Left lung (tissue), 4 donors: ENCODE measurements at regions not wholly inside any gene's neighbourhood (a gene's known extent, or its start where the extent isn't known, plus 50 kb on each side); places are given as distances from the start of the nearest gene placed in this dataset.
A peak's percentile ranks its signal among the peaks of the same experiment; 100 is the strongest.

Source experiments
- ATAC-seq: fragments of 200-7000 bp; cut with Tn5 transposase; one replicate; pipeline ENCODE4 v1.9.1; 2020; ENCODE audit warnings: moderate library complexity
- DNase-seq, 4 donors: peaks; one replicate each; pipeline ENCODE4 v3.0.0-alpha.2; 2013 to 2020
- H3K27ac ChIP-seq, 2 donors: fragments of 200-600 bp; sonication (generic) in 1 of 2; one replicate each; pipeline versions ENCODE4 v1.5.0 to v1.8.0; 2020 to 2021
- H3K27me3 ChIP-seq, 2 donors: fragments of 200-600 bp; sonication (generic) in 1 of 2; one replicate each; pipeline versions ENCODE4 v1.5.0 to v1.8.0; 2020 to 2021
- H3K36me3 ChIP-seq, 2 donors: fragments of 200-600 bp; sonication (generic) in 1 of 2; one replicate each; pipeline versions ENCODE4 v1.5.0 to v1.8.0; 2020 to 2021
- H3K4me1 ChIP-seq, 2 donors: fragments of 200-600 bp; one replicate each; pipeline ENCODE4 v1.8.0; 2021
- H3K4me3 ChIP-seq, 2 donors: fragments of 200-600 bp; sonication (generic) in 1 of 2; one replicate each; pipeline versions ENCODE4 v1.5.0 to v1.8.0; 2020 to 2021; ENCODE audit warnings: mild to moderate bottlenecking in 1 of 2
- H3K9me3 ChIP-seq, 2 donors: fragments of 200-600 bp; sonication (generic) in 1 of 2; one replicate each; pipeline versions ENCODE4 v1.5.0 to v1.8.0; 2020 to 2021
- intact Hi-C, 2 donors: fragments of 100-400 bp; cut with DNase I; formaldehyde crosslinking; loops; one replicate each; pipeline versions ENCODE4 v1.11.2 to v1.14.2; 2022
- TF ChIP-seq, protein P1 (sequence below), 2 donors: fragments of 200-600 bp; sonication (generic) in 1 of 2; IDR thresholded peaks; one replicate each; pipeline versions ENCODE4 v1.5.0 to v1.8.0; 2021; ENCODE audit warnings: antibody characterized with exemption in 2 of 2
- donor health status: DM: no; HTN: yes; CAD: no.
- donor health status: DM: no; HTN: no; CAD: no.

DNA sequence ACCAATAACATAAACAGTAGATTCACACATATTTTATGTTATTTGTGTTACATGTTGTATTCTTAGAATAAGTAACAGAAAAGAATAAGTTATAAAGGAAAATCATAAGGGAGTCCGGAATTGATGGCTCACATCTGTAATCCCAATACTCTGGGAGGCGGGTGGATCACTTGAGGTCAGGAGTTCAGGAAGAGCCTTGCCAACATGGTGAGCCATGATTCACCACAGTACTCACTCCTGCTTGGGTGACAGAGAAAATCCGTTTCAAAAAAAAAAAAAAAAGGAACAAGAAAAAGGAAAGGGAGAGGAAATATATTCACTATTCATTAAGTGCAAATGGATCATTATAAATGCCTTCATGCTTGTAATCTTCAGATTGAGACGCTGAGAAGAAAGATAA lies 533.3 kb upstream of the CDH9 start:
- no peaks in the 10 kb centered on the region for H3K27me3 ChIP-seq
- no peaks in the 10 kb centered on the region for H3K4me1 ChIP-seq
- H3K9me3 ChIP-seq, result peaks cover 0 to 2% of the 10 kb centered on the region in 2 donors
- ATAC-seq (no peak), DNase-seq (no peak)
- H3K36me3 ChIP-seq, result no peaks in the 10 kb centered on the region
- no peak overlapping the region for H3K4me3 ChIP-seq
- TF ChIP-seq, protein P1, sequence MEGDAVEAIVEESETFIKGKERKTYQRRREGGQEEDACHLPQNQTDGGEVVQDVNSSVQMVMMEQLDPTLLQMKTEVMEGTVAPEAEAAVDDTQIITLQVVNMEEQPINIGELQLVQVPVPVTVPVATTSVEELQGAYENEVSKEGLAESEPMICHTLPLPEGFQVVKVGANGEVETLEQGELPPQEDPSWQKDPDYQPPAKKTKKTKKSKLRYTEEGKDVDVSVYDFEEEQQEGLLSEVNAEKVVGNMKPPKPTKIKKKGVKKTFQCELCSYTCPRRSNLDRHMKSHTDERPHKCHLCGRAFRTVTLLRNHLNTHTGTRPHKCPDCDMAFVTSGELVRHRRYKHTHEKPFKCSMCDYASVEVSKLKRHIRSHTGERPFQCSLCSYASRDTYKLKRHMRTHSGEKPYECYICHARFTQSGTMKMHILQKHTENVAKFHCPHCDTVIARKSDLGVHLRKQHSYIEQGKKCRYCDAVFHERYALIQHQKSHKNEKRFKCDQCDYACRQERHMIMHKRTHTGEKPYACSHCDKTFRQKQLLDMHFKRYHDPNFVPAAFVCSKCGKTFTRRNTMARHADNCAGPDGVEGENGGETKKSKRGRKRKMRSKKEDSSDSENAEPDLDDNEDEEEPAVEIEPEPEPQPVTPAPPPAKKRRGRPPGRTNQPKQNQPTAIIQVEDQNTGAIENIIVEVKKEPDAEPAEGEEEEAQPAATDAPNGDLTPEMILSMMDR (IDR thresholded peaks at IDR 0.05), result no peak
- intact Hi-C loops, result no loop called here
- no peak overlapping the region for H3K27ac ChIP-seq

DNA sequence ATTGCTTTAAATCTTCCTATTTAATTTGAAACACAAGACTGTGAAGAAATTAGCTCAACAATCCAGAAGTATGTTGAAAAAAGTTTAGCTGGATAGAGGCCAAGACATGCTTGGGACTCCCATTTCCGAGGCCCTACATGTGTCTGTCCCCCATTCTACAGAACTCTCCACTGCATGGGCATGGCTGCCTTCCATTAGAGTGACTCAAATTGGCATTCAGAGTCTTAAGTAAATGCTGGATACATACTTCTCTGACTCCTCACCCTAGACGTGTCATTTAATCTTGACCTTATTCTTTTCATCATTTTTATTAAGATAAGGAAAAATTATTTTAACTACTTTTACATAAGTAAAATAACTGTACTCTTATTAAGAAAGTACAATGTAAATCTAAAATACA lies 530.4 kb upstream of the CDH9 start:
- Histone ChIP-seq H3K27ac (no peak overlapping the region), H3K4me1 (no peaks in the 10 kb centered on the region), H3K27me3 (no peaks in the 10 kb centered on the region), H3K36me3 (no peaks in the 10 kb centered on the region), H3K9me3 (peaks cover 0 to 2% of the 10 kb centered on the region in 2 donors), H3K4me3 (no peak overlapping the region)
- intact Hi-C loops, result no loop called here
- ATAC-seq, result no peak
- DNase-seq, result no peak
- TF ChIP-seq, protein P1 (IDR thresholded peaks at IDR 0.05), result no peak

DNA sequence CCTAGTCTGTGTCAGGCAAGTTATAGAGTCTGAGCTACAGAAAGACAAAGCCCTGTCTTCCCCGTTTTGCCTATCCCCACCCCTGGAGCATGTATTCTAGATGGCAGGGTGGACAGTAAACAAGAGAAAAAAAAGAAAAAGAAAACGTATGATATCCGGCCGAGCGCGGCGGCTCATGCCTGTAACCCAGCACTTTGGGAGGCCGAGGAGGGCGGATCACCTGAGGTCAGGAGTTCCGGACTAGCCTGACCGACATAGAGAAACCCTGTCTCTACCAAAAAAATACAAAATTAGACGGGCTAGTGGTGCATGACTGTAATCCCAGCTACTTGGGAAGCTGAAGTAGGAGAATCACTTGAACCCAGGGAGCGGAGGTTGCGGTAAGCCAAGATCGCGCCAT lies 523.0 kb upstream of the CDH9 start:
- intact Hi-C loops, result no loop called here
- peak in 1 of 4 donors; percentile 24 for DNase-seq
- TF ChIP-seq, protein P1 (IDR thresholded peaks at IDR 0.05), result no peak

DNA sequence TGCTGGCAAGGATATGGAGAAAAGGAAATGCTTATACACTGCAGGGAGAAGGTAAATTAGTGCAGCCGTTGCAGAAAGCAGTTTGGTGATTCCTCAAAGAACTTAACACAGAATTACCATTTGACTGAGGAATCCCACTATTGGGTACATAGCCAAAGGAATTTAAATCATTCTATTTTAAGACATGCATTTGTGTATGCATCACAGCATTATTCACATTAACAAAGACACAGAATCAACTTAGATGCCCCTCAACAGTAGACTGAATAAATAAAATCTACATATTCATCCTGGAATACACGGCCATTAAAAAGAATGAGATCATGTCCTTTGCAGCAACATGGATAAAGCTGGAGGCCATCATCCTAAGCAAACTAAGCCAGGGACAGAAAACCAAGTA lies 510.1 kb upstream of the CDH9 start:
- ATAC-seq (no peak), DNase-seq (no peak)
- Histone ChIP-seq H3K4me3 (no peak overlapping the region), H3K27ac (no peak overlapping the region), H3K27me3 (no peaks in the 10 kb centered on the region), H3K4me1 (no peaks in the 10 kb centered on the region), H3K36me3 (no peaks in the 10 kb centered on the region), H3K9me3 (peaks cover 0 to under 1% of the 10 kb centered on the region in 2 donors)
- intact Hi-C loops, result no loop called here
- TF ChIP-seq, protein P1 (IDR thresholded peaks at IDR 0.05), result no peak

More for the DNA sequence above, 523.0 kb upstream of the CDH9 start:
- ATAC-seq, result no peak
- no peak overlapping the region for H3K4me3 ChIP-seq
- H3K36me3 ChIP-seq, result no peaks in the 10 kb centered on the region
- H3K4me1 ChIP-seq, result no peaks in the 10 kb centered on the region
- no peaks in the 10 kb centered on the region for H3K27me3 ChIP-seq
- no peaks in the 10 kb centered on the region for H3K9me3 ChIP-seq
- no peak overlapping the region for H3K27ac ChIP-seq

DNA sequence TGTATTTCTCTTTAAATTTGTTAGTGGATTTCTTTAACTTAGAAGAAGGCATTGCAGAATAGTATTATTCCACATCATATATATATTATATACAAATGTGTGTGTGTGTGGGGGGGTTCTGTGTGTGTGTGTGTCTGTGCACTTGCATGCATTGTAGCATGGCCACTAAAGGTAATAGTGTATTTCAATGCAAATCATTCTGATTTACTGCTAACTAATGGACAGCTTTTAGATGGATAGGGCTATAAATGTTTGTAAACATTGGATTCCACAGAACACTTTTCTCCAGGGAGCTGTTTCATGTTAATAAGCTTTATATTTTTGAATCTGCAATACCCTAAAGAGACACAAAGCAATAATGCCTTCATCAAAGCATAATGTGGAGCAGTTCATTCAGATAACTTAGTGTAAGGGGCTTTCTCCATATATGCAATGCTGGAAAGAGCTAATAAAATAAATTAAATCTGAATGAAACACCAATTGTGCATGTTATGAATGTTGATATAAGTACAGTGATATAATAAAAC lies 496.7 kb upstream of the CDH9 start:
- peaks cover 0 to 2% of the 10 kb centered on the region in 2 donors for H3K9me3 ChIP-seq
- TF ChIP-seq, protein P1 (IDR thresholded peaks at IDR 0.05), result no peak
- no peak overlapping the region for H3K27ac ChIP-seq
- DNase-seq (no peak), ATAC-seq (no peak)
- H3K4me1 ChIP-seq, result no peaks in the 10 kb centered on the region
- intact Hi-C loops, result no loop called here
- no peaks in the 10 kb centered on the region for H3K36me3 ChIP-seq
- no peak overlapping the region for H3K4me3 ChIP-seq
- no peaks in the 10 kb centered on the region for H3K27me3 ChIP-seq
